Upper lobe of left lung (tissue), 4 donors: ENCODE measurements at regions not wholly inside any gene's neighbourhood (a gene's known extent, or its start where the extent isn't known, plus 50 kb on each side); places are given as distances from the start of the nearest gene placed in this dataset.

ENCODE experiments used
- POLR2A ChIP-seq, 4 donors: fragments of 450-650 bp; IDR thresholded peaks; one replicate each; pipeline ENCODE4 v1.5.1; 2016 to 2017; ENCODE audit warnings: antibody characterized with exemption in 4 of 4, mild to moderate bottlenecking in 2 of 4
- TF ChIP-seq, protein P1 (sequence below), 6 experiments: fragments of 450-650 bp in 4 of 6; fragments of 200-600 bp in 2 of 6; sonication (generic) in 2 of 6; IDR thresholded peaks; one replicate each; pipeline ENCODE4 v1.5.1; 2016 to 2019; ENCODE audit warnings: antibody characterized with exemption in 6 of 6

- TF ChIP-seq, protein P1, sequence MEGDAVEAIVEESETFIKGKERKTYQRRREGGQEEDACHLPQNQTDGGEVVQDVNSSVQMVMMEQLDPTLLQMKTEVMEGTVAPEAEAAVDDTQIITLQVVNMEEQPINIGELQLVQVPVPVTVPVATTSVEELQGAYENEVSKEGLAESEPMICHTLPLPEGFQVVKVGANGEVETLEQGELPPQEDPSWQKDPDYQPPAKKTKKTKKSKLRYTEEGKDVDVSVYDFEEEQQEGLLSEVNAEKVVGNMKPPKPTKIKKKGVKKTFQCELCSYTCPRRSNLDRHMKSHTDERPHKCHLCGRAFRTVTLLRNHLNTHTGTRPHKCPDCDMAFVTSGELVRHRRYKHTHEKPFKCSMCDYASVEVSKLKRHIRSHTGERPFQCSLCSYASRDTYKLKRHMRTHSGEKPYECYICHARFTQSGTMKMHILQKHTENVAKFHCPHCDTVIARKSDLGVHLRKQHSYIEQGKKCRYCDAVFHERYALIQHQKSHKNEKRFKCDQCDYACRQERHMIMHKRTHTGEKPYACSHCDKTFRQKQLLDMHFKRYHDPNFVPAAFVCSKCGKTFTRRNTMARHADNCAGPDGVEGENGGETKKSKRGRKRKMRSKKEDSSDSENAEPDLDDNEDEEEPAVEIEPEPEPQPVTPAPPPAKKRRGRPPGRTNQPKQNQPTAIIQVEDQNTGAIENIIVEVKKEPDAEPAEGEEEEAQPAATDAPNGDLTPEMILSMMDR (IDR thresholded peaks at IDR 0.05), result no peak
- TF ChIP-seq POLR2A (IDR thresholded peaks at IDR 0.05), result no peak
Observed at GRCh38 chr22:49570032-49570848, 257.4 kb downstream of the BRD1 start.
